GM19025 (cell line): ENCODE measurements at regions not wholly inside any gene's neighbourhood (a gene's known extent, or its start where the extent isn't known, plus 50 kb on each side); places are given as distances from the start of the nearest gene placed in this dataset.

ENCODE experiments used
- ATAC-seq: cut with Tn5 transposase; IDR thresholded peaks from one replicate; pipeline ENCODE4 v1.9.1; 2021; ENCODE audit warnings: mild to moderate bottlenecking, low read depth, moderate library complexity; ENCODE audit not compliant: unreplicated experiment

GRCh38 chr1:63033211-63033610 lies 249.3 kb downstream of the ATG4C start:
- ATAC-seq: no peak

DNA sequence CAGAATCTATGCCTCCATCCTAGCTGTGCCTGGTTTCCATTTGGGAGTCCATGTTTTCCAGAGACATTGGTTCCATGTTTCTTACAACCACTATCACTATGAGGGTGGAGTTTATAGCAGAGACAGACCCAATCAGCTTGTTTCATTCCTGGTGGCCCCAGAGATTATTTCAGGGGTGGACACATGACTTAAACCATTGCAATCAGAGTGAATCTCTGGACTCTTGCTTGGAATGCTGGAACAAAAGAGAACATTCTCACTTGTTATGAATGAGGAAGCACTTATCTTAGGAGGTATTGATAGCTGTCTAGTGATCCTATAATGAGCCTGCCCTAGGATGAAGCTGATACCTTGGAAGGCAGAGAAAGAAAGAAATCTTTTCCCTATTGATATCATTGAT lies 250.3 kb downstream of the ATG4C start:
- ATAC-seq: no peak

- no peak for ATAC-seq
Observed at GRCh38 chr1:63038586-63038985, 254.7 kb downstream of the ATG4C start.

GRCh38 chr1:63041660-63042059 lies 257.7 kb downstream of the ATG4C start:
- ATAC-seq: no peak

DNA sequence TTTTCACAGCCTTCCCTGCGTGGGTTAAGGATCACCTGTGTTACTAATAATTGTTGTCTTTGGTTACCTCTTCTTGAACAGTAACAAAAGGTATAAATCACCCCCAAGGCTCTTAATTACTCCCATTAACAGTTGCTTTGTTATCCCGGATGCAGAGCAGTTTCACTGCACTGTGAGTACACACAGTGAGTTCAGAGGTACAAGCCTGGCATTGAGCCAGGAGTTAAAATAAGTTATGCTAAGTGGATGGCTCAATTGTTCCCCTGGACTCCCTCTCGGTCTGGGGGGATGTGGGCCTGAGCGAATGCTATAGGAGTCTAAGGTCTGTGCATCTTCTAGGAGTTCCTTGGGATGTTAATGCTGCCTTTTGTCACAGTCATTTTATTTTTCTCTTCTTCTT lies 258.3 kb downstream of the ATG4C start:
- no peak for ATAC-seq

DNA sequence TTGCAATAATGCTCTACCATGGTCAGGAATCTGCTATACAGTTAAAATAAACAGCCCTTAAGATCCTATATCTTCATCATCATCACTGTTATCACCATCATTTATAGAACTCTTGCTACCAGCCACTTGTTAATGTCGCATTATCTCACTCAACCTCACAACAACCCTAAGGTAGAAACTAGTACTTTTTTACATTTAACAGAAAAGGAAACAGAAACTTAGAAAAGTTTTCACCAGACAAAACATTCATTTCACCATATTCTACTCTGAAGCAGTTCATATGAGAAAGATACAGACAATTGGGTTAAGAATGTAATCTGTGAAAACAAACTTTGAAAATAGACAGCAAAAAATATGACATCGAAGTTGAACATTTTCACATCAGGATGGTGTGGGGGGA lies 262.6 kb downstream of the ATG4C start:
- ATAC-seq: no peak

- no peak for ATAC-seq
Observed at GRCh38 chr1:63049135-63049534, 265.2 kb downstream of the ATG4C start.

DNA sequence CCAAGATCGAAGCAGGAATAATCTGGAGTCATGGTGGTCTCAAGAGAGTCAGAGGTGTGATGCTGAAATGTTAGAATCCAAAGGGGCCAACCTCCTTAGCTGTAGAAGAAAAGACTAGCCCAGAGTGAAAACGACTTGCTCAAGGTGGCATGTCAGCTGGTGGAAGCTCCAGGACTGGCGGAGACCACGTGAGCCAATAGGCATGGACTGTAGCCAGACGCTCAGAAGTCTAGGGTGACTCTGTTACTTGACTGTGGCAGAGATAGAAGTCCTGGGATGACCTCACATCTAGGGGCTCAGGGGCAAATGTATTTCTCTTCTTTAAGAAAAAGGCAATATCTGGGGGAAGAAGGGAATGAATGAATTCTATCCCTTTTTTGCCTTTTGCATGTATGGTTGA lies 267.4 kb downstream of the ATG4C start:
- ATAC-seq: no peak

GRCh38 chr1:63051886-63052285 lies 268.0 kb downstream of the ATG4C start:
- no peak for ATAC-seq

- ATAC-seq: no peak
Observed at GRCh38 chr1:63054184-63054583, 268.2 kb upstream of the FOXD3 start.

DNA sequence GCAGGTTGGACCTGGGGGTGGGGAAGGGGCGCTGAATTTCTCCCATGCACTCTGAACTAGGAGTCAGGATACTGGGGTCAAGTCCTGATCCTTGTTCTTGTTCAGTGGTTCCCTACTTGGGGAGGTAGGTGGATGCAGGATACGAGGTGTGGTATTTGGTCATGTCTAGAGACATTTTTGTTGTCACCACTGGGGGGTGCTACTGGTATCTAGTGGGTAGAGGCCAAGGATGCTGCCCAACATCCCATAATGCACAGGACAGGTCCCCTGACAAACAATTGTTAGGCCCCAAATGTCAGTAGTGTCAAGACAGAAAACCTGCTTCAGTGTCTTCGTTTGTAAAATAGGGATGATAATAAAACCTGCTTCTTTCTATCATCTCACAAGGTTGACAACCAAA lies 259.0 kb upstream of the FOXD3 start:
- no peak for ATAC-seq

DNA sequence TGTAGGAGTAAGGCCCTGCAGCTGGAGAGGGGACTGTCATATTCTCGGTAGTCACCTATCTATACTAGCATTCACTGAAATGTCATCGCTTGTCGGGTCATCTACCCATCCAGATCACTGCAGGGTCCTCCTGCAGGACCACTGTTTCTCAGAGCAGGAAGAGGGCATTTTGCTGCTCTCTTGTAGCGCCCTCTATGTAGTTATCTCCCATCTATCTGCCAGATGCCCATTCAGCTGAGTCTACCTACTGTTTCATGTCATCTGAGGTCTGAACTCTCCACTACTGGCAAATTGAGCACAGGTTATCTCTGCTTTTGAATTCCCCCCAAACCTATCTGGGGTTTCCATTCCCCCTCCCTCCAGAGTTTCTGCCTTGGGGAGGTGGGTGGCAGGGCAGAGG lies 258.2 kb upstream of the FOXD3 start:
- ATAC-seq: no peak

GRCh38 chr1:63068626-63069025 lies 253.7 kb upstream of the FOXD3 start:
- no peak for ATAC-seq

- ATAC-seq: no peak
Observed at GRCh38 chr1:63069214-63069613, 253.2 kb upstream of the FOXD3 start.

DNA sequence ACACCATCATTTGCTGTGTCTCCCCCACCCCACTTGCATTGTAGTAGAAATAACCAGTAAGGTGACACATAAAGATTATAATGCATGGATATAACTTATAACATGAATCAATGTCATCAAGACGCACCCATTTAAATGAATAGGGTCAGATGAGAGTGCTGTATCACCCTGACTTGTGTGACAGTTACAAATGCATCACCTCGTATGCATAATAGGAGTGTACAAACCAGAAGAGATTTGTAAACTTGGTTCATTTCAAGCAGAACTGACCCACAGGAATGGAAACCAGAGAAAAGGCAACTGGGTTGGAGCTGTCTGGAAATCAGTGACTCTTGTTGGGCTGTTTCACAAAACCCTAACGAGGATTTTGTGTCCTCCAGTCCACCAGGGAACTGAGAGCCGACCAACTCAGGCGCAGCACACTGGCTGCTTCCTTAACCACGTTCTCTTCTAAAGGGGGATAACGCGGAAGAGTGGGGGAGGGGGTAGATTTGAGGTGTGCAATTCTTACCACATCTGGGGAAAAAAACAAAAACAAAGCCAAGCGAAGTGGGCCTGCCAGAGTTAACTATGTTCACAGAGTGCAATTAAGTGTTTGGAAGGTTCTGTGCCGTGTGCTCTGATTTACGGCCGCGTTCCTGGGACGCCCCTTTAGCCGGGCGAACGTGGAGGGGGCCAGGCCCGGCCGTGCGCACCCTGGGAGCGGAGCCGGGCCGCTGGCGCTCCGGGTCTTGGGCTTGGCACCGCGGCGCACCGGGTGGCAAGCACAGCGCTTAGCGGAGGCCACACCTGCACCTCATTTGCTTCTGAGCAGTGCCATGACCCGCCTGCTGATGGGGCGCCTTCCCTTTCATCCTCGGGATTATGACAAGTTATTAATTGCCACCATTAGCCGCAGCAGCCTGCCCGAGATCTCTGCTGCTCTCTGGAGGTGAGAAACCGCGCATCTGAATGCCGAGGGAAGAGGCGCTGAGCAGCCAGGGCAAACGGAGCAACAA lies 248.8 kb upstream of the FOXD3 start:
- ATAC-seq: no peak

DNA sequence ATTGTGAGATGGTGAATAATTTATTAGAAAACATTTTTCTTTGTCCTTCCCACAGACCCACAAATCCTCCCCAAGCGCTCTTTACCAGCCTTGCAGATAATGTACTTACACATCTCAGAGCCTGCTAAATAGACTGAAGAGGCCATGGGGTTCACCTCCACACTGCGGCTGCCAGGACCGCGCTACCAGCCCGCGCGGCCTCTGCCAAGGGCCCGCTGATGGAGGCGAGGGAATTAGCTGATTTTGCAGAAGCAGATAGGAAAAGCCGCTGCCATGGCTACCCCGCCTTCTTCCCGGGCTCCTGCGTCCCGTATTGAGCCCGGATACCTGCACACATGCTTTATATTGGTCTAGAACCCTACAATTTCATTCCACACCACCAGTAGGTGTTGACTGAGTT lies 248.0 kb upstream of the FOXD3 start:
- ATAC-seq: no peak

DNA sequence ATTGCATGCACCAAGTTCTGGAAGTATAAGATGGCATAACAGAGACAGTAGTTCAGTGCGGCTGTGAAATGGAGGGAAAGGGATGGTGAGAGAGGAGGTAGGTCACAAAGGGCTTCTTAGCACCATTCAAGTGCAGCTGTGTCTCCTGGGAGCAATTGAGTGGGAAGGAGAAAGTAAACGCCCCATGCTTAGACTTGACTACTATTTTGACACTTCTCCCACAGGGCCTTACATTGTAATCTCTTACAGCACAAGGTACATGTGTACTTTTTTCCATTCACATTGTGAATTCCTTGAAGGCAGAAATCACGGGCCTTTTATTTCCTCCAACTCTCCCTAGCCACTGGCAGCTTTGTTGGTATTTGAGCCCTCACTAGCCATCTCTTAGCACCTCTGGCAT lies 239.6 kb upstream of the FOXD3 start:
- no peak for ATAC-seq

DNA sequence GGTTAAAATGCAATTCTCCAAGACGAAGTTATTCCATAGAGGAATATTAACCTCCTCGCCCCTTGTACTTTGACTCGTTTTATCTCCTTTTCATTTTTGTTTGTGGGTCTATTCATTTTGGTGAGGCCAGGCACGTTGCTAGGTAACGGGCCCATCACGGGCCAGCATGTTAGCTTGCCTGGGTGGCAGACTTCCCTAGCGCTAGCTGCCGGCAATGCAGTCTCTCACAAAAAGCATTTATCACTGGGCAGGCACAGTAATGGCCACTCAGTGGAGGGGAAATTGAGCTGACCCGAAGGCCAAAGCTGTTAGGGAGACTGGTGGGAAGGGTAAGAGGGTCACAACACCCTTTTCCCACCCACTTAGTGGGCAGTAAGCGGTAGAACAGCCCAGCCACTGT lies 234.4 kb upstream of the FOXD3 start:
- no peak for ATAC-seq

- ATAC-seq: no peak
Observed at GRCh38 chr1:63099188-63099587, 223.2 kb upstream of the FOXD3 start.

DNA sequence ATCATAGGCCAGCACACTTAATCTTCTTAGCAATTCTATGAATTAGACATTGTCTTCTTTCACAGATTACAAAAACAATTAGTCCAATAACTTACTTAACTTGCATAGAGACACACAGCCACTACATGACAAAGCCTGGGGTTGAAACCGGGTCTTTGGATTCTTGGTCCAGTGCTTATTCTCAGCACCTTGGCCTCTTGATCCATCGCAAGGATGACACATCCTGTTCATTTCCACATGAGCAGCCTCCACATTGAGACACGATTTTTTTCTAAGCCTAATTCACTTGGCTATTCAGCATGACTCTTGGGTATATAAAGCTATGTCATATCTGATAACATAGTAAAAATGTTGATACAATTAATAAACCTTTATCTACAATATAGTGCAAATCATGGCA lies 221.0 kb upstream of the FOXD3 start:
- ATAC-seq: no peak

GRCh38 chr1:63103682-63104081 lies 218.7 kb upstream of the FOXD3 start:
- no peak for ATAC-seq

- no peak for ATAC-seq
Observed at GRCh38 chr1:63107066-63107465, 215.3 kb upstream of the FOXD3 start.
